ENCODE measurements at regions not wholly inside any gene's neighbourhood (a gene's known extent, or its start where the extent isn't known, plus 50 kb on each side); places are given as distances from the start of the nearest gene placed in this dataset.
"Not testable (repeated sequence)": the region's sequence is repeated elsewhere in the genome, so short reads cannot be mapped to it uniquely, and the experiment has no call there.

DNA sequence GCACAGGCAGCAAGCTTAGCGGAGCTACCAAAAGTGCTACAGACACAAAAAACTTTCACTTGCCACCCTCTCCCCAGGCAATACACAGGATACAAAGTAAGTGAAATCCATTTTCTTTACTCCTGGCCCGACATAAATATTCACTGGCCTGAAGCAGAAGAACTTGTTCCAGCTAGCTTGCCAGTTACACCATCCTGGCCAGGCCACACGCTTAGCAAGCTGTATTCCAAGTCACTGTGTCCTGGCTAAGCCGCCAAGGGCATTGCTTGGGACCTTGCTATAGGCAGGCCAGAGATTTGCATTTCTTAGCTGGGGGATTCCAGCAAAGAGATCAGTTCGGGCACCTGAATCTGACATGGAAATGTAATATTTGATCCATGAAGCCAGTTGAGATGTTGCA lies 71.0 kb upstream of the SLC1A3 start:
- no peak for DNase-seq

DNA sequence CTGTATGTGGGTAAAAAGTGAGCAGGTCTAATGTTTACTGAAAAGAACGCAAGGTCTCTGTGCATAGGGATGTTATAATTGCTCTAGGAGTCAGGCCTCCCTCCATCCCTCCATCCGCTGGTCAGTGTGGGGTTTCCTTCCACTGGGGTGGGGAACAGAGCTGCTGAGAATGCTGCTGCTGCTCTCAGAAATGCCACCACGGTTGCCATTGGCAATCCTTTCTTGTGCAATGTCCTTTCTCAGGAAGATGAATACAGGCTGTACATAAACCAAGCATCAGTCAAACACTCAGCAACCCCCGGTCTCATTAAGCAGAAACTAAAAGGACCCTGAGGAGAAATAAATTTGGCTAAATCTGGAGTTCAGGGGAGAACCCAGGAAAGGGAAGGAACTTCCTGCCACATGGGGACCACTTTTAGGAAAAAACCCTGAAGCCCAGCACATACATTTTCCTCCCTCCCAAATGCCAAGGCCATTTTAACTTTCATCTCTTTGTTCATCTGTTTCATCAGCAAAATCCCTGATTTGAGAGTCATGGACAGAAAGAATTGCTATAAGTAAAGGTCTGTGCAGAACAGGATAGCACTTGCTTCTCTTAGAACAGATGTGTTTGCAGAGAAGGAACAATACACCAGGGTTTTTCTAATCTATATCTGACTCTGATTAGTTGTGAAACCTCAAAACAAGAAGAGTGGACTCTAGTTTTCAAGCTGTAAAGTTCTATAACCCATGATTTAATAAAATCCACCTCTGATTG lies 70.4 kb upstream of the SLC1A3 start:
- no peak for DNase-seq

- no peak for DNase-seq
Observed at GRCh38 chr5:36536616-36537005, 69.8 kb upstream of the SLC1A3 start.

GRCh38 chr5:36537724-36538123 lies 68.7 kb upstream of the SLC1A3 start:
- no peak for DNase-seq

GRCh38 chr5:36552651-36553393 lies 53.6 kb upstream of the SLC1A3 start:
- no peak for DNase-seq

GRCh38 chr5:36555035-36555434 lies 51.4 kb upstream of the SLC1A3 start:
- not testable (repeated sequence) for DNase-seq

Measured in NCI-H2081 treated with DMSO at 0.1 percent for 48 hours (cell line).